Neural cell (in vitro differentiated cells): ENCODE measurements at regions not wholly inside any gene's neighbourhood (a gene's known extent, or its start where the extent isn't known, plus 50 kb on each side); places are given as distances from the start of the nearest gene placed in this dataset.

Experiments
- H2AFZ ChIP-seq: fragments of 200-600, 300-800 bp; sonication (generic), shearing (Covaris generic); 2 replicates; pipeline ENCODE4 v1.6.0; 2014; ENCODE audit warnings: low read depth, mild to moderate bottlenecking, antibody characterized with exemption, low read length, moderate library complexity
- H3F3A ChIP-seq: fragments of 200-600 bp; shearing (Covaris generic); 2 replicates; pipeline ENCODE4 v1.6.1; 2016; ENCODE audit warnings: mild to moderate bottlenecking, moderate library complexity, mixed read lengths, antibody characterized with exemption, low read length; ENCODE audit not compliant: insufficient read depth, poor library complexity, severe bottlenecking
- H3K27ac ChIP-seq: fragments of 200-600, 300-800 bp; sonication (generic), shearing (Covaris generic); 2 replicates; pipeline ENCODE4 v1.5.1; 2014; ENCODE audit warnings: mild to moderate bottlenecking, low read length, moderate library complexity
- H3K27me3 ChIP-seq: fragments of 300-800, 200-600 bp; sonication (generic), shearing (Covaris generic); 2 replicates; pipeline ENCODE4 v1.6.0; 2014; ENCODE audit warnings: mild to moderate bottlenecking, low read depth, low read length, moderate library complexity; ENCODE audit not compliant: insufficient read depth
- H3K36me3 ChIP-seq: fragments of 300-800, 200-600 bp; sonication (generic), shearing (Covaris generic); 2 replicates; pipeline ENCODE4 v1.5.1; 2014; ENCODE audit warnings: mild to moderate bottlenecking, antibody characterized with exemption, low read length, moderate library complexity; ENCODE audit not compliant: insufficient read depth
- H3K4me2 ChIP-seq: fragments of 300-800, 200-600 bp; sonication (generic), shearing (Covaris generic); 2 replicates; pipeline ENCODE4 v1.6.0; 2014; ENCODE audit warnings: mild to moderate bottlenecking, low read length
- H3K4me3 ChIP-seq: fragments of 300-800, 200-600 bp; sonication (generic), shearing (Covaris generic); 2 replicates; pipeline ENCODE4 v1.5.1; 2014; ENCODE audit warnings: mild to moderate bottlenecking, low read length, moderate library complexity
- H3K79me2 ChIP-seq: fragments of 200-600 bp; shearing (Covaris generic); replicated peaks from 2 replicates; pipeline ENCODE4 v1.6.0; 2014; ENCODE audit warnings: mild to moderate bottlenecking, low read length, moderate library complexity; ENCODE audit not compliant: insufficient read depth
- H3K9ac ChIP-seq: fragments of 300-800, 200-600 bp; sonication (generic), shearing (Covaris generic); 2 replicates; pipeline ENCODE4 v1.6.1; 2016; ENCODE audit warnings: mild to moderate bottlenecking, low read length, mixed read lengths
- H3K9me2 ChIP-seq: fragments of 200-600 bp; shearing (Covaris generic); 2 replicates; pipeline ENCODE4 v1.6.1; 2016; ENCODE audit warnings: mild to moderate bottlenecking, low read length, mixed read lengths; ENCODE audit not compliant: insufficient read depth
- H3K9me3 ChIP-seq: fragments of 200-600, 300-800 bp; sonication (generic), shearing (Covaris generic); 2 replicates; pipeline ENCODE4 v1.6.1; 2016; ENCODE audit warnings: mild to moderate bottlenecking, mixed run types, low read length, moderate library complexity, mixed read lengths
- H4K20me1 ChIP-seq: fragments of 200-600 bp; shearing (Covaris generic); 2 replicates; pipeline ENCODE4 v1.6.1; 2016; ENCODE audit warnings: mild to moderate bottlenecking, mixed run types; ENCODE audit not compliant: insufficient read depth
- EP300 ChIP-seq: fragments of 450-650 bp; conservative IDR thresholded peaks from 2 replicates; pipeline ENCODE4 v1.6.1; 2014; ENCODE audit warnings: antibody characterized with exemption, mild to moderate bottlenecking, moderate library complexity; ENCODE audit not compliant: poor library complexity, severe bottlenecking
- EZH2 ChIP-seq: fragments of 200-600, 300-800 bp; shearing (Covaris generic), sonication (generic); IDR thresholded peaks from 2 replicates; pipeline ENCODE4 v1.6.1; 2014; ENCODE audit warnings: antibody characterized with exemption, low read length, borderline replicate concordance, mild to moderate bottlenecking; ENCODE audit not compliant: insufficient read depth, poor library complexity, severe bottlenecking
- MXI1 ChIP-seq: fragments of 450-650 bp; conservative IDR thresholded peaks from 2 replicates; pipeline ENCODE4 v1.6.1; 2014; ENCODE audit warnings: antibody characterized with exemption, mild to moderate bottlenecking; ENCODE audit not compliant: poor library complexity, severe bottlenecking
- POLR2AphosphoS5 ChIP-seq: IDR thresholded peaks from 2 replicates; pipeline ENCODE4 v1.6.1; 2012
- RAD21 ChIP-seq: fragments of 450-650 bp; conservative IDR thresholded peaks from 2 replicates; pipeline ENCODE4 v1.6.1; 2014; ENCODE audit warnings: antibody characterized with exemption, mild to moderate bottlenecking, moderate library complexity
- SMC3 ChIP-seq: fragments of 450-650 bp; conservative IDR thresholded peaks from 2 replicates; pipeline ENCODE4 v1.6.1; 2014; ENCODE audit warnings: antibody characterized with exemption, mild to moderate bottlenecking, moderate library complexity; ENCODE audit not compliant: poor library complexity
- TAF1 ChIP-seq: IDR thresholded peaks from 2 replicates; pipeline ENCODE4 v1.6.1; 2012; ENCODE audit warnings: low read depth
- TF ChIP-seq, protein P1 (sequence below): IDR thresholded peaks from 2 replicates; pipeline ENCODE4 v1.6.1; 2012; ENCODE audit warnings: borderline replicate concordance
- TF ChIP-seq, protein P2 (sequence below): fragments of 450-650 bp; IDR thresholded peaks from 2 replicates; pipeline ENCODE4 v1.5.1; 2014; ENCODE audit warnings: antibody characterized with exemption, mild to moderate bottlenecking, moderate library complexity; ENCODE audit not compliant: poor library complexity, severe bottlenecking

DNA sequence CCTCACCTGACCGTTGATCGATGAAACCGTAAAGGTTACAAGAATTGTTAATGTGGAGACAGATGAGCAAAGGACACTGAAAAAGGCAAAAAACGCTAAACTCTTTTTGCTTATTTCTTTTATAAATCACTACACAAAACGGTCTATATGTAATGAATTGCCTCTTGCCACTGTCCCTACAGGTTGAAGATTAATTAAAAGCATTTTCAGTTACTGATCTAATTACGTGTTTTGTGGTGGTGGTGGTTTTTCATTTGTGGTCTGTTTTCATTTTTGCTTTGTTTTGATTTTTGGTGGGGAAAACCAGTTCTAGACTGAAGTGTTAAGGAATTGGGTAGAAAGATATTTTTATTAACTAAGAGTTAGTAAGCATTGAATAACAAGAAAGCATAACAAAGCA is 299.2 kb upstream of the LRRN1 start:
- TF ChIP-seq, protein P1, sequence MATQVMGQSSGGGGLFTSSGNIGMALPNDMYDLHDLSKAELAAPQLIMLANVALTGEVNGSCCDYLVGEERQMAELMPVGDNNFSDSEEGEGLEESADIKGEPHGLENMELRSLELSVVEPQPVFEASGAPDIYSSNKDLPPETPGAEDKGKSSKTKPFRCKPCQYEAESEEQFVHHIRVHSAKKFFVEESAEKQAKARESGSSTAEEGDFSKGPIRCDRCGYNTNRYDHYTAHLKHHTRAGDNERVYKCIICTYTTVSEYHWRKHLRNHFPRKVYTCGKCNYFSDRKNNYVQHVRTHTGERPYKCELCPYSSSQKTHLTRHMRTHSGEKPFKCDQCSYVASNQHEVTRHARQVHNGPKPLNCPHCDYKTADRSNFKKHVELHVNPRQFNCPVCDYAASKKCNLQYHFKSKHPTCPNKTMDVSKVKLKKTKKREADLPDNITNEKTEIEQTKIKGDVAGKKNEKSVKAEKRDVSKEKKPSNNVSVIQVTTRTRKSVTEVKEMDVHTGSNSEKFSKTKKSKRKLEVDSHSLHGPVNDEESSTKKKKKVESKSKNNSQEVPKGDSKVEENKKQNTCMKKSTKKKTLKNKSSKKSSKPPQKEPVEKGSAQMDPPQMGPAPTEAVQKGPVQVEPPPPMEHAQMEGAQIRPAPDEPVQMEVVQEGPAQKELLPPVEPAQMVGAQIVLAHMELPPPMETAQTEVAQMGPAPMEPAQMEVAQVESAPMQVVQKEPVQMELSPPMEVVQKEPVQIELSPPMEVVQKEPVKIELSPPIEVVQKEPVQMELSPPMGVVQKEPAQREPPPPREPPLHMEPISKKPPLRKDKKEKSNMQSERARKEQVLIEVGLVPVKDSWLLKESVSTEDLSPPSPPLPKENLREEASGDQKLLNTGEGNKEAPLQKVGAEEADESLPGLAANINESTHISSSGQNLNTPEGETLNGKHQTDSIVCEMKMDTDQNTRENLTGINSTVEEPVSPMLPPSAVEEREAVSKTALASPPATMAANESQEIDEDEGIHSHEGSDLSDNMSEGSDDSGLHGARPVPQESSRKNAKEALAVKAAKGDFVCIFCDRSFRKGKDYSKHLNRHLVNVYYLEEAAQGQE, result no peak
- TF ChIP-seq EP300, result no peak
- TF ChIP-seq SMC3, result no peak
- TF ChIP-seq, protein P2, sequence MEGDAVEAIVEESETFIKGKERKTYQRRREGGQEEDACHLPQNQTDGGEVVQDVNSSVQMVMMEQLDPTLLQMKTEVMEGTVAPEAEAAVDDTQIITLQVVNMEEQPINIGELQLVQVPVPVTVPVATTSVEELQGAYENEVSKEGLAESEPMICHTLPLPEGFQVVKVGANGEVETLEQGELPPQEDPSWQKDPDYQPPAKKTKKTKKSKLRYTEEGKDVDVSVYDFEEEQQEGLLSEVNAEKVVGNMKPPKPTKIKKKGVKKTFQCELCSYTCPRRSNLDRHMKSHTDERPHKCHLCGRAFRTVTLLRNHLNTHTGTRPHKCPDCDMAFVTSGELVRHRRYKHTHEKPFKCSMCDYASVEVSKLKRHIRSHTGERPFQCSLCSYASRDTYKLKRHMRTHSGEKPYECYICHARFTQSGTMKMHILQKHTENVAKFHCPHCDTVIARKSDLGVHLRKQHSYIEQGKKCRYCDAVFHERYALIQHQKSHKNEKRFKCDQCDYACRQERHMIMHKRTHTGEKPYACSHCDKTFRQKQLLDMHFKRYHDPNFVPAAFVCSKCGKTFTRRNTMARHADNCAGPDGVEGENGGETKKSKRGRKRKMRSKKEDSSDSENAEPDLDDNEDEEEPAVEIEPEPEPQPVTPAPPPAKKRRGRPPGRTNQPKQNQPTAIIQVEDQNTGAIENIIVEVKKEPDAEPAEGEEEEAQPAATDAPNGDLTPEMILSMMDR, result no peak
- TF ChIP-seq EZH2, result no peak
- TF ChIP-seq MXI1, result no peak
- no peak for TF ChIP-seq POLR2AphosphoS5
- TF ChIP-seq RAD21, result no peak
- Histone ChIP-seq H3K9me3 (no peaks in the 10 kb centered on the region), H4K20me1 (no peaks in the 10 kb centered on the region), H2AFZ (no peak overlapping the region), H3K27me3 (no peaks in the 10 kb centered on the region), H3K9me2 (no peaks in the 10 kb centered on the region), H3K36me3 (no peaks in the 10 kb centered on the region), H3K4me3 (no peak overlapping the region), H3K27ac (no peak overlapping the region), H3K79me2 (no peaks in the 10 kb centered on the region), H3F3A (no peaks in the 10 kb centered on the region), H3K9ac (no peak overlapping the region), H3K4me2 (no peak overlapping the region)

- Histone ChIP-seq H3K79me2 (no peaks in the 10 kb centered on the region), H3K4me3 (no peak overlapping the region), H3K9me2 (no peaks in the 10 kb centered on the region), H3K9ac (no peak overlapping the region), H3F3A (no peaks in the 10 kb centered on the region), H3K36me3 (no peaks in the 10 kb centered on the region), H3K4me2 (no peak overlapping the region), H3K27me3 (no peaks in the 10 kb centered on the region), H3K9me3 (no peaks in the 10 kb centered on the region), H3K27ac (no peak overlapping the region), H2AFZ (no peak overlapping the region), H4K20me1 (no peaks in the 10 kb centered on the region)
- TF ChIP-seq TAF1 (no peak), MXI1 (no peak), EP300 (no peak), RAD21 (no peak)
- TF ChIP-seq, protein P1, result no peak
These were observed 300.1 kb upstream of the LRRN1 start for GRCh38 chr3:3499012-3499562.
